RWPE1 (cell line): ENCODE measurements at regions not wholly inside any gene's neighbourhood (a gene's known extent, or its start where the extent isn't known, plus 50 kb on each side); places are given as distances from the start of the nearest gene placed in this dataset.

Source experiments
- CTCF ChIA-PET: fragments of 350-600 bp; sonication (Branson Sonifier 250); formaldehyde crosslinking; extraction: SDS; loops from one replicate; lab custom pipeline; 2021; lab: Yijun Ruan, JAX
- POLR2A ChIA-PET: fragments of 400-600 bp; formaldehyde crosslinking; extraction: SDS; loops from one replicate; lab custom pipeline; 2020; ENCODE audit warnings: antibody characterized with exemption; ENCODE audit not compliant: low non-redundant PET; lab: Yijun Ruan, JAX
- DNase-seq: peaks from one replicate; pipeline ENCODE4 v3.0.0; 2012; ENCODE audit warnings: low spot score
- H3K27ac ChIP-seq: fragments of 450-650 bp; 2 replicates; pipeline ENCODE4 v1.5.1; 2017
- TF ChIP-seq, protein P1 (sequence below): fragments of 450-650 bp; conservative IDR thresholded peaks from 2 replicates; pipeline ENCODE4 v1.5.1; 2017; ENCODE audit warnings: low read depth, mild to moderate bottlenecking

DNA sequence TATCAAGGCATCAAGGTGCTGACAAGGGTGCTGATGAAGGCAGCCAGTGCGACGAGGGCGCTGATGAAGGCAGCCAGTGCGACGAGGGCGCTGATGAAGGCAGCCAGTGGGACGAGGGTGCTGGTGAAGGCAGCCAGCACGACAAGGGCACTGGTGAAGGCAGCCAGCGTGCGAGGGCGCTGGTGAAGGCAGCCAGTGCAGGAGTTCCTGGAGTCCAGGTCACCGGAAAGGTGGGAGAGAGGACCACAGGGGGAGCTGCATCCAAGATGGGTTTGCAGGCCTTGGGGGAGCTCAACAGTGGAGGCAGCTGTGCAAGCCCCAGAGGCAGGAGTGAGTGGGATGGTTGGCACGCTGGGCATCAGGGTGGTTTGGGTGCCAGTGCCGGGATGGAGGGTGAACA, 176.3 kb downstream of the TBXT start:
- ChIA-PET CTCF (interaction anchor here (0.6 kb wide), 1 partner anchor 281 kb away, joined by 3 read pairs; no protein-coding TSS in a partner anchor), POLR2A (no interaction called here)
- H3K27ac ChIP-seq: no peak overlapping the region
- TF ChIP-seq, protein P1, sequence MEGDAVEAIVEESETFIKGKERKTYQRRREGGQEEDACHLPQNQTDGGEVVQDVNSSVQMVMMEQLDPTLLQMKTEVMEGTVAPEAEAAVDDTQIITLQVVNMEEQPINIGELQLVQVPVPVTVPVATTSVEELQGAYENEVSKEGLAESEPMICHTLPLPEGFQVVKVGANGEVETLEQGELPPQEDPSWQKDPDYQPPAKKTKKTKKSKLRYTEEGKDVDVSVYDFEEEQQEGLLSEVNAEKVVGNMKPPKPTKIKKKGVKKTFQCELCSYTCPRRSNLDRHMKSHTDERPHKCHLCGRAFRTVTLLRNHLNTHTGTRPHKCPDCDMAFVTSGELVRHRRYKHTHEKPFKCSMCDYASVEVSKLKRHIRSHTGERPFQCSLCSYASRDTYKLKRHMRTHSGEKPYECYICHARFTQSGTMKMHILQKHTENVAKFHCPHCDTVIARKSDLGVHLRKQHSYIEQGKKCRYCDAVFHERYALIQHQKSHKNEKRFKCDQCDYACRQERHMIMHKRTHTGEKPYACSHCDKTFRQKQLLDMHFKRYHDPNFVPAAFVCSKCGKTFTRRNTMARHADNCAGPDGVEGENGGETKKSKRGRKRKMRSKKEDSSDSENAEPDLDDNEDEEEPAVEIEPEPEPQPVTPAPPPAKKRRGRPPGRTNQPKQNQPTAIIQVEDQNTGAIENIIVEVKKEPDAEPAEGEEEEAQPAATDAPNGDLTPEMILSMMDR: no peak
- no peak for DNase-seq

DNA sequence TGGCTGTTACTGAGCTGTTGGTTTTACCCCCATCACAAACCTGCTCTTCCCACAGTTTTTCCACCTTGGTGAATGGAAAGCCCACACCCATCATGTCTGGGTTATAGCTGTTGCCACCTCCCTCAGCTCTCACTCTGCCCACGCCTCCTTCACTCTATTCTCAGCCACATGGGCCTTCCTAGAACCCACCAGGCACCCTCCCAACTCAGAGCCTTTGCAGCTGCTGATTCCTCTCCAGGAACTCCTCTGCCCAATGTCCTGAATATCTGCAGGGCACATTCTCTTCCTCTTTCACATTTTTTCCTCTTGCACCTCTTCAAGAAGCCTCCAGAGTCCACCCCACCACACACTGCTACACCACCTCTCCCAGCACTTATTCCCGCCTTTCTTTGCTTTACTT, 177.4 kb downstream of the TBXT start:
- ChIA-PET CTCF (interaction anchor here (0.6 kb wide), 1 partner anchor 26 kb away, joined by 3 read pairs; no protein-coding TSS in a partner anchor), POLR2A (no interaction called here)
- DNase-seq: no peak
- TF ChIP-seq, protein P1: no peak
- no peak overlapping the region for H3K27ac ChIP-seq

DNA sequence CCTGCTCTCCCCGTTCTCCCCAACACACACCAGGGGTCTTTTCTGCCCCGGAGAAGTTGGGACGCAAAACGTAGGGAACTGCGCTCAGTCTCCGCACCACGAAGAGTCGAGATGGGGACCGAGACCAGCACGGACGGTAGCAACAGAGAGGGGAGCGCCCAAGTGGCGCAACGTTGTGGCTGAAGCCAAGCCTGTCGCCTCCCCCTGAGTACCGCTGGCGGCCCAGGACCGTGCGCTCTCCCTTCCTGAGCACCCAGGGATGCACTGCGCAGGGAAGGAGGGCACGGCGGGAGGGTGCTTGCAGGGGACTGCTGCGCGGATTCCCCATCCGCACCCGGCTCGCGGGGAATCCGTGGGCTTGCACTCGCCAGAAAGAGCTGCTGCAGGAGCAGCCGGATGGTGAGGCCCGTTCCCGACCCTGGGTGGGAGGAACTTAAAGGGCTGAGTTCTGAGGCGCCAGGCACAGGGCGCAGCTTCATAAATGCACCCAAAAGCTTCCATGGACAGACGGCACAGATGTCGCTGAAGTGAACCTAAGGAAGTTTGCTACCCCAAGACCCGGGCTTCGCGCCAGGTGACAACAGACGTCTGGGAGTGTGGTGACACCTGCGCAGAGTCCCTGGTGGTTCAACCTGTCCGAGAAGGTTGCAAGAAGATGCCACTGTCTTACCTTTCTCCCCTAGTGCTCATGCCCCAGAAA, 178.7 kb downstream of the TBXT start:
- H3K27ac ChIP-seq: no peak overlapping the region
- ChIA-PET POLR2A (no interaction called here), CTCF (interaction anchor here (0.6 kb wide), 1 partner anchor 117 kb away, joined by 3 read pairs; no protein-coding TSS in a partner anchor)
- no peak for DNase-seq
- TF ChIP-seq, protein P1: no peak

DNA sequence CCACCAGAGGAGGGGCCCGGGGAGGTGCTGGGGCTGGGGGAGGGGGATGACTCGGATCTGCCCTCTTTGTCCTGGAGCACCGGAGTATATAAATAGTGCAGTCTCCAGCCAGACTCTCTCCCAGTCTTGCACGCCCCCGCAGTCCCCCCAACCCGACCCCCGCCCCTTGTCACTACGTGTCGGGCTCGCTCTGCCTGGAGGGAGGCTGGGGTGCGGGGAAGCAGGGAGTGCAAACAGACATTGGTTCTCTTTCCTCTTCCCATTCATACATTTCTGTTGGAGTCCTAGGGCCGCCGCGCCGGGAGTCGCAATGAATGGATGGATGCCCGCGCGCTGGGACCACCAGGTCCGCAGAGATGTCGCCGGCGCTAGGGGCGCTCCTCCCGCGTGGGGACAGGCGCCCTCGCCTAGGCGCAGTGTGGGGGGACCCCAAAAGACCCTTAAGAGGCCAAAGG, 179.3 kb downstream of the TBXT start:
- no peak overlapping the region for H3K27ac ChIP-seq
- DNase-seq: no peak
- TF ChIP-seq, protein P1: no peak
- CTCF ChIA-PET: interaction anchor here (0.6 kb wide), 1 partner anchor 118 kb away, joined by 3 read pairs; no protein-coding TSS in a partner anchor
- POLR2A ChIA-PET: no interaction called here

DNA sequence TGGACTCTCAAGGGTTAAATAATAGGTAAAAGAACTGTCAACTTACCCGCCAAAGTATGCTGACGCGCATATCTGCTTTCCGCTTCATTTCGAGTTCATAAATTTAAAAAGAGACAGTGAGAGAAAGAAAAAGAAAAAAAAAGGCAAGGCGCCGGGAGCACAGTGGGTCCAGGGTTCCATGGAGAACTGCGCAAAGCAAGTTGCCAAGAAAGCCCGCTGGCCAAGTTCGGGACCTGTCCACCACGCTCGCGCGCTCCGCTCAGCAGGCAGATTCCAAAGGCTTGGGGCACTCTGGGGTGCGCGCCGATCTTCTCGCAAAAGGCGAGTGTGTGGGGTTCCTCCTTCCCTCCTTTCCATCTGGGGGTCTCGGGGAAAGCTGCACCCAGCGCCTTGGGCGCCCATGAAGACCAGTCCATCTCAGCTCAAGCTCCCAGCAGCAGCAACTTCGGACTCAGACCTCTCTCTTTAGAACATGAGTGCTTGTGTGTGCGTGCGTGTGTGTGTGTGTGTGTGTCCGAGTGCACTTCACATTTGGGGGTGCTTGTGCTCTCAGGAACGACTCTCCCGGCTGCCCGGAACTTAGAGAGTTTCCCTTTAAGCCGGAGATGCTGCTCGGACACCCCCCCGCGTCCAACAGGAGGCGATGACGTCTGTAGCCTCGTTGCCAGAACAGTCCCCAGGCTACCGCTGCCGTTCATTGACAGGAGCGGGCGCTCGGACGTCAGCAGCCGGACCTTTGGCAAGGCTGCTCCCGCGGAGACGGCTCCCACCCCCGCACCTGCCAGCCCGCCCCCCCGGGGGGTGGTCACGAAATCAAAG, 180.0 kb downstream of the TBXT start:
- DNase-seq: peak; percentile 30
- CTCF ChIA-PET: no interaction called here
- POLR2A ChIA-PET: no interaction called here
- H3K27ac ChIP-seq: no peak overlapping the region
- TF ChIP-seq, protein P1: no peak

DNA sequence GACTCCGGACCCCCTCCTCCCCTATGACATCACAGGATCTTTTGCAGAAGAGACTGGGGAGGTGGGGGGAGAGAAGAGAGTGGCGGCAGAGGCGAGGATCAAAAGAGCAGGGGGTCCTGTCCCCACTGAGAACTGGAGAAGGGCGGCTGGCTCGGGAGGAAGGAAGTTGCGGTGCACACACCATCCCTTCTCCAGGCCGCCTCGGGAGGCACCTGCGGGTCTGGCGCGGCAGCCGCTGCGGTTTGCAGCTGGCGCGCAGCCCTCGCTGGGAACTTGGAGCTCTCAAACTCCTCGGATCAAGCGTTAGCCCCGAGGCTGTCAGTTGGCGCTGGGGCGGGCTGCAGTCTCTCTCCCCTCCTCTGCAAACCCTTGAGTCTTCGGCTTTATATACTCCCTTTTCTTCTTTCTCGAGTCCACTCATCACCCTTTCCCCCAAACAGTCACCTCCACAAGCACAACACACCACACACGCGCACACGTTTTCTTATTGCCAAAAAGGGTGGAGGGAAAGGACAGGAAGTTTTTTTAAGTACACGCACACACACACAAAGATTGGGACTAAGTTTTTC, 180.7 kb downstream of the TBXT start:
- POLR2A ChIA-PET: no interaction called here

More for the DNA sequence above, 180.7 kb downstream of the TBXT start:
- TF ChIP-seq, protein P1: no peak
- no peak overlapping the region for H3K27ac ChIP-seq
- DNase-seq: peak; percentile 7
- CTCF ChIA-PET: no interaction called here
